ENCODE measurements at regions not wholly inside any gene's neighbourhood (a gene's known extent, or its start where the extent isn't known, plus 50 kb on each side); places are given as distances from the start of the nearest gene placed in this dataset.

DNA sequence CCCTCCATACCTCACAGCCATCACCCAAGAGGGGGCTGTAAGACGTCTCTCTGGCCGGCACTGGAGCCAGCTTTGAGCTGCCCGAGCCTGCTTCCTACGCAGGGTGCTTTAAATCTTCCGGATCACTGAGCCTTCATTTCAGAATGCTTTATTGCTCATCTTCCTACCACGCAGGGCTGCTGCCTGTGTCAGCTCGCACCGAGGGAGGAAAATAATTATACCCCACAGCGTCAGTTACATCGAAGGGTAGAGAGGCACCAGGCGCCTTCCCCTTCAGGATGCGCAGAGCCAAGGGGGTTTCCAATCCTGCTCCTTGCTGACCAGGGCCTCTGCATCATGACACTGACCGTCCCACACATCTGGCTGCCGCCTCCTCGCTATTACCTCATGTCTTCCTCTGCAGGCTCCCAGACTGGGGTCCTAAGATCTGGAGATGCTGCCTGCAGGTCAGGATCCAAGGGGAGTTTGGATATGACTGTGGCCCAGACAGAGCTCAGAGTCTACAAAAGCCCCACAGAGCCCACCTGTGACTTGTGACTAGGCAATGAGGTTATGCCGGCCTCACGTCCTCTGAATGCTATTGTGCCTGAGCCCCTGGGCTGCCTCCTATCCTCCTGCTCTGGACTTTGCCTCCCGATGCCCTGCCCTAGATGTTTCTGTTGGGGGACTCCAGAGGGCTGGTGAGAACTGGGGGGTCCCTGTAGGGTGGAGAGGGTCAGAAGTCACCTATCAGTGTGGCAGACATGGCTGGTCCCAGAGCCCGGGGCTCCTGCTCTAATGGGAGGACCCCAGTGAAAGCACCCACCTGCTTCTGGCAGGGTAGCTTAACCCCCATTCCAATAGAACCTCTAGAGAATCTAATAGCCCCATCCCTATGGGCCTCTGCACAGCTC lies 220.3 kb upstream of the RTL1 start:
- no peak for DNase-seq

- DNase-seq = no peak
Observed at GRCh38 chr14:101124815-101125214, 221.3 kb upstream of the RTL1 start.

DNA sequence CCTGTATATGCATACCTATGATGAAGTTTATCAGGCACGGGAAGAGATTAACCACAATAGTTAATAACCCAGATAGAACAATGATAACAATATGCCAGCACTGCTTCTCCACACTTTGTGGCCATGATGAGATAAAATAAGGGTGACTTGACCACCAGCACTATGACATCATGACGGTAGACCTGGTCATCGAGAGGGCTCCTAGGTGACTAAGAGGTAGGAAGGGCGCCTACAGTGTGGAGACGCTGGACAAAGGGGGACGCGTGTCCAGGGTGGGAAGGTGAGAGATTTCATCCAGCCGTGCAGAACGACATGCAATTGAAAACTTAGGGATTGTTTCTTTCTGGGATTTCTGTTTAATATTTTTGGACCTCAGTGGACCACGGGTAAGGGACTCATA lies 221.8 kb upstream of the RTL1 start:
- DNase-seq = no peak

GRCh38 chr14:101125719-101126651 lies 222.5 kb upstream of the RTL1 start:
- no peak for DNase-seq

DNA sequence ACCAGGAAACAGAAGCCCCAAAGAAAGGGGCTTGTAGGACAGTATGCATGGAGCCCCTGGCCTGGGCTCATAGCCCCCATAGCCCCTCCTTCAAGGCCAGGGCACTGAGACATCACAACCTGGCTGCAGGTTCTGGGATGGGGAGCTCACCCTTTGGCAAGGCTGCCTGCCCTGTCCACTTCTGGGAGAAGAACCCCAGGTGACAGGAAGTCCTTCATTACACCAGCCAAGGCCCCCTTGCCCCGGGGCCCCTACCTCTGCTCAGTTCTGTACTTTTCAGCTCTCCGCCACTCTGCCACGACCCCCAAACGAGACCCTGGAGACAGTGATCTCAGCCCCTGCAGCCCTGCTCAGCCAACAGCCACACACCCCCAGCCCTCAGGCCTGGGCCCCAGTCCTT lies 223.2 kb upstream of the RTL1 start:
- DNase-seq = no peak

- DNase-seq = no peak
Observed at GRCh38 chr14:101127224-101127623, 223.7 kb upstream of the RTL1 start.

DNA sequence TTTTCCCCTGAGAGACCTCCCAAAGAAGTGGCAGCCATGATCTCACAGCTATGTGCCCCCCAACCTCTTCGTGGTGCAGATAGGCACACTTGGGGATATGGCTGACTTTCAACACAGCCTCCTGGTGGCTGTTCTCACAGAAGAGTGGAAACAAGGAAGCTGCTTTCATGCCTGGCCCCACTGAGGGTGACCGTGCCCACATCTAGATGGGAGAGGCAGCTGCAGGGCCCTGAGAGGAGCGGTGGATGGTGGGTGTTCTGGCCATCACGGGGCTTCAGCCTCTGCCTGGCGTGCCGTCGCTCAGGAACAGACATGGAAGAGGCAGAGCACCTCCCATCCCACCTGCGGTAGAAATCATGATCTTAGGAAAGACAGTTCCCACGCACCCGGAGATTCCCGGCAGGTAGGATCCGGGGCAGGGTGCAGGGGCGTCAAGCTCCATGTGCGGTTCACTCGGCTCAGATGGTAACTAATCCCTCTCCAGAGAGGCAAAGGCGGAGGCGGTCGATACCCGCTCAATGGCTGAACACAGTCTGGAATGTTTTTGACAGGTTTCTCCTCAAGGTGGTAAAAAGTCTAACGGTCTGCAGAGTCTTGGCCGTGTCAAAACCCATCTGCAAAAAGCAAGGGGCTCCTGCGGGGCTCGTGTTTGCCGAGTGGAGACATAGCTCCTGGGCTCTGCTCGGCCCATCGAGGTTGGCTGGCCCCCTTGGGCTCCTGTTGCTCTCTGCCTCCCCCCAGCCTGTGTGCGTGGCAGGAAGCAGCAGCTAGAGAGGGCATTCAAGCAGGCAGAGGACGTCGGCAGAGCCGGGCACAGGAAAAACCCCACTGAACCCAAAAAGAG lies 225.2 kb upstream of the RTL1 start:
- DNase-seq = no peak

DNA sequence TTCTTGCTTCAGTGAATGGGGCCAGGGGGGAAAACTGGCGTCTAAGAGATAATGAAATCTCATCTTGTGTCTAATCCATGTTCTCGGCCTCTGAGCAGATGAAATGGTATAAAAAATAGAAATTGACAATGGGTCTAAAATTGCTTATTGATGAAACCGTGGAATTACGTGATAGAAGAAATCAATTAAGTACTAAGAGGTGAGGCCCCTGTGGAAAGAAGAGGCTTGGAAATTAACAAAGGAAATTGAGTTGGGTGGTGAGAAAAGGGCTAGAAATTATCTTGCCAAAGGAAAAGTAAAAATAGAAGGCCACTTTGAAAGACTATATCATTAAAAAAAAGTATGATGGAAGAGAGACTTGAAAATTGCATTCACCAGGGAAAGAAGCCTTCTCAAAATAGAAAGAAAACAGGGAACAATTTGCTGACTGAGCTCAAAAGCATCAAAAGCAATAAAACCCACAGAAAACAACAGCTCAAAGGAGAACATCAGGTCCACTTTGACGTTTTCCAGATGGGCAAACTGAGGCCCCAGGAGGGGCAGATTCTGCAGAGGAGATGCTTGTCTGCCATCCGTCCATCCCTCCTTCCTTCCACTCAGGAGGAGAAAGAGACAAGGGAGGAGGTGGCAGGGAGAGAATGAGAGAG lies 226.1 kb upstream of the RTL1 start:
- no peak for DNase-seq

- no peak for DNase-seq
Observed at GRCh38 chr14:101130861-101131260, 227.3 kb upstream of the RTL1 start.

- no peak for DNase-seq
Observed at GRCh38 chr14:101131451-101131916, 228.0 kb upstream of the RTL1 start.

DNA sequence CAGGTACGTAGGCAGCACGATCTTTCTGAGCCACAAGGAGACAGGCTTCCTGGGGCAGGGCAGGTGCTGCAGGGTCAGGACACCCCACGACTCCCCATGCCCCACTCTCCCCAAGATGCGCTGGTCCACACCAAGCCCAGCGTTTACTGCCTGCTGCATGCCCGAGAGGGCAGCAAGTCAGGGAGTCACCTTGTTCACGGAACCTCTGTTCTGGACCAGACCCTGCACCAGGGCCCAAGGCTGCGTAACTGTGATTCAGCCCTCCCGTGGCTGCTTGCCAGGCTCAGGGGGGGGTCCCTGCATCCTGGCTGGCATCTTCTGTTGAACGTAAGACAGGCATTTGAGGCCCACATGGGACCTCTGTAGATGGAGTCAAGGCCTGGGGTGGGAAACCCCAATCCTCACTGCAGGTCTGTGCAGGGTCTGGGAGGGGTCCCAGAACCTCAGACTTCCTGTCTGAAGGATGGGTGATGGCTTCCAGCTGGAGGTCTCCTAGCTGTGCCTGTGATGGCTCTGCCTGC lies 228.6 kb upstream of the RTL1 start:
- no peak for DNase-seq

GRCh38 chr14:101132588-101132987 lies 229.1 kb upstream of the RTL1 start:
- DNase-seq = no peak

GRCh38 chr14:101133068-101133467 lies 229.5 kb upstream of the RTL1 start:
- no peak for DNase-seq

DNA sequence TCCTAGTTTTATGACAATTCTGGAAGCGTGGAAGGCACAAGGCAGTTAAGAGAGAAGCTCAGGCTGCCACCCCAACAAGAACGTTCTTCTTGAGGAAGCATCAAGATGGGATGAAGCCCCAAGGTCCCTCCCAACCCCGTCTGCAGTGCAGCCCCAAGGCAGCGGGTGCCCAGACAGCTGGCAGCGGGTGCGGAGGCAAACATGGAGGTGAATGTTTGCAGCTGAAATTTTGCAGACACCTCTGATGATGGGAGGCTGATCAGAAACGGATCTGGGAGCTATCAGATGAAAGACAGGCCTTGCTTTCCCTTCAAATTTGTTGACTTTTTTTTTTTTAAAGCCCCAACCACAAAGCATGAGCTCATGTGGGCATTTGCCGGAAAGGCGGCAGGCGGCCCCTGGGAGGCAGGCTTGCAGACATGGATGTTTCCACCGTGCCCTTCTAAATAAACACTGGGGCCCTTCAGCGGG lies 230.7 kb upstream of the RTL1 start:
- DNase-seq = no peak

GRCh38 chr14:101134851-101135433 lies 231.4 kb upstream of the RTL1 start:
- no peak for DNase-seq

DNA sequence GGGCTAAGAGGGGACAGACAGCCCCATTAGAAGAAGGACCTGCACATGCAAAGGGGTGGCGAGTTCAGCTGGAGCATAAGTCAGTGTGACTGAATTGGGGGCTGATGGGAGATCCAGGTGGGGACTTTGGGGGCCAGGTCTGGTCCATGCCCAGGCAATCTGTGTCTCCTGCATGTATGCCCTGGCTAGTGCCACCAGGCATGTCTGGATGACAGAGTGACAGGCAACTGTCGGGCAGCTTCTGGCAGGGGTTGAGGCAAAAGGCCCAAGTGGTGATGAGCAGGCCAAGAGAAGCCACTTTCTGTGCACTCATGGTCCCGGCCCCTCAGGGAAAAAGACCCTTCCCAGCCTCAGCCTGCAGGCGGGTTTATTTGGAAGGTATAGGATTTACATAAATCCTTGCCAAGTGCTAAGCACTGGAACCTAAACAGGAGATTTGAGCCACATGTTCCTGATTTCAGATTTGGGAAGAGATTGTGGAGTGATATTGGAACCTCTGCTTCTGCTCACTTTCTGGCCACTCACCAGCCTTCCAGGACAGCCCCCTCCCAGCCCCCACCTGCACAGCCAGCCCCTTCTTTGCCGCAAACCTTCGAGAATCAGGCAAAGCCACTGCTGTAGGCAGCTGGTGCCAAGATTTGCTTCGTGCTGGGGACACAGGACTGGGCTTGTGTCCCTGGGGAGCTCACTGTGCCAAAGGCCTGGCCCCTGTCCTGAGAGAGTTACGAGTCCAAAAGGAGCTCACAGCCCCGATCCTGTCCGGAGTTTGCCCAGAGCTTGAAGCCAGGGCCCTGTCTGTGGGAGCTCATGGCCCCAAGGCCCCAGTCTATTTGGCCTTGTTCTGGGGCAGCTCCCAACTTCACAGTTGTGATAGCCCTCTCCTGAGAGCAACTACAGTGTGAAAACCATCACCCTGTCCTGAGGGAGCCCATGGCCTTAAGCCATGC lies 232.5 kb upstream of the RTL1 start:
- no peak for DNase-seq

DNA sequence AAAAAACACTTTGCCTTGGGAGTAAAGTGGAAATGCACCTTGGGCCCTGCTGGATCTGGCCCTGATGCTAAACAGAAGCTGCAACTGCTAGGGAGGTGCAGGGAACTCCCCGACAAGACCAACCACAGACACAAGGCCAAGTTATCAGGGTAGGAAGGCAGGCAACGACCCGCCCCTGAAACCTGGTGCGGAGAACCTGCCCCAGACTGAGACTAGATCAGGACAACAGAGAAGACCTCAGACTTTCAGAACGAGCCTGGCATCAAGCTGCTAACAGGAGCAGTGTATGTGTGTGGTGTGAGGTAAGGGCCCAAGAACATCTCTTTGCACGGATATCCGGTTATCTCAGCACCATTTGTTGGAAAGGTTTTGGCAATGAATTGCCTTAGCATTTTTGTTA lies 233.7 kb upstream of the RTL1 start:
- no peak for DNase-seq

GRCh38 chr14:101147848-101148247 lies 244.3 kb upstream of the RTL1 start:
- DNase-seq = no peak

DNA sequence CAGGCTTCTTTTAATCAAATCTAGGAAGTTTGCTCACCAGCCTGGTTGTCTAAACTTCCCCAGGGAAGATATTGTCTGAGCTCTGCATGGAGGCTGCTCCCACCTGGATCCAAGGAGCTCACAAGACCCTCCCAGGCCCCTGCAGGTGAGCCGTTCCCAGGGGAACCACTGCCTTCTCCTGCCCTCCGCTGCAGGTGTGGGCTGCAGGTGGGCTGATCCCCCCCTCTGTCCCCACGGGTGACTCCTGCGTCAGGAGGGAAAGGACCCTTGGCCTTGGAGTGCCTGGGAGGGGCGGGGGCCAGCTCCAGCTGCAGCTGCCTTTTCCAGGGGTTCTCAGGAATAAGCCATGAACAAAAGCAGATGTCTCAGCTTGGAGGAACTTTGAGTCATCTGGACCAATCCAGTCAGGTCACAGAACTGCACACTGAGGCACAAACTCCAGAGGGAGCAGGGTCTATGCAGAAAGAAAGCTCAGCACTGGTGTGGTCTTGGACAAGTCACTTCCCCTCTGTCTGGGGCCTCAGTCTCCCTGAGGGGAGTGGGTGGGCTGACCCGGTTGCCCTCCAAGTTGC lies 246.6 kb upstream of the RTL1 start:
- DNase-seq = peak; percentile 49
